ENCODE measurements at regions not wholly inside any gene's neighbourhood (a gene's known extent, or its start where the extent isn't known, plus 50 kb on each side); places are given as distances from the start of the nearest gene placed in this dataset.

DNA sequence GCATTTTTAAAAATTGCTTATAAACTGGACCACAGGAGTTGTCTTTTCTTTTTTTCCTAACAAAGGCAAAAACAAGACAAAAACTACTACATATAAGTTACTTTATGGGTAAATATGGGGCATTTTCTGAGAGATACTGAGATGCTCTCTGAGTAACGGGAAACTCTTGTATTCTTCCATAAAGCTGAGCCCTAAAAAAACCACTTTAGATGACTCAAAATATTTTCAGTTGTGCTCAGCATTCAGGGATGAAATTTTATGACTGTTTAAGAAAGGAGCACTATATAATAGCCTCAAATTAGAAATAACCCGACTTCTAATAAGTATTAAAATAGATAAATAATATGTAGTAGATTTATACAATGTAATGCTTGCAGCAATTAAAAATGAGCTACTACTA lies 644.5 kb downstream of the KCTD16 start:
- no peak for DNase-seq (ENCODE audit: low read depth)

DNA sequence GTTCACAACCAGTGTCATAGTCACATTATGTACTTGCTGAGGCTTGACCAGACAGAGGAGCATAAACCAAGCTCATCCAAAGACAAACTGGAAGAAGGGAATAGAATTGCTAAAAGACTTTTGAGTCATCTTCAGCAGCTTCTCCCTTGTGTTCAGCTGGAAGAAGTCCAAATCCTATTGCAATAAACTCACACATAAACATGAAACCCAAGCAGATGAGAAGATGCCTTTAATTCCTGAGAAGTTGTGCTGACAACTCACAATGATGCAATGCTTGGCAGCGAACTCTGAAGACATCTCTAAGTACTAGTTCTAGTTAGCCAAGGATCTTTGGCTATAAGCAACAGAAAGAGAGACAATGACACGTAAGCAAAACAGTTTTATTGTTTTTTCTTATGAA lies 642.1 kb downstream of the KCTD16 start:
- DNase-seq (ENCODE audit: low read depth), result peak; percentile 99

DNA sequence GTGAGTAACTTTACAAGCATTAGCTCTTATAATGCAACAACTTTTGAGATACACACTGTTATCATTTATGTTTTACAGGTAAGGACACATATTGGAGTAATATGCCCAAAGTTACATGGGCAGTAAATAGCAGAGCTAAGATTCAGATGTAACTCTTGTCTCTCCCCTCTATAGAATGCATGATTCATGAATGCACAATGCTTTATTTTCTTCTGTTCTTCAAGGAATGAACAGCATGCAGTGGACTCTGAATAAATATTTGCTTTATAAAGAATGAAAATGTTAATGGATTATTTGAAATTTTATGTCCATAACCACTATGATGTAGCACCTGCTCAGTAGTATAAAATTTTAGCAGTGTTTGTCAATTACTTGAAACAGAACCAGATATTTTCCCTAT lies 629.5 kb downstream of the KCTD16 start:
- peak; percentile 6 for DNase-seq (ENCODE audit: low read depth)

DNA sequence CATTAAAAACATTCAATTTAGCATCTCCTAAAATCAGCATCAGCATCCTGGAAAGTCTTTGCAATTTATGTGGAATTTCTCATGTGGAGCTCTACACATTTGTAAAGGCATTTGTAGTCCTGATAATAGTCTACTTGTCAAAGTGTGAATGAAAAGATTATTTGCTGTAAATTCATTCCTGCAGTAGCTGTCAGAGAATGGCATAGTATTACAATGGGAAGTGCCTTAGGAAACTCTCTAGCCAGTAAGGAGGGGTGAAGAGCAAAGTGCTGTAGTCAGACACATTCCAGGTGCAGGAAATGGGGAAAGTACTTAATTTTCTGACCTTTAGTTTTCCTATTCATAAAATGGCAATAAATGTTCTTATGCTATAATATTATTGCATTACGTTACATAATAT lies 627.9 kb downstream of the KCTD16 start:
- DNase-seq (ENCODE audit: low read depth), result no peak

DNA sequence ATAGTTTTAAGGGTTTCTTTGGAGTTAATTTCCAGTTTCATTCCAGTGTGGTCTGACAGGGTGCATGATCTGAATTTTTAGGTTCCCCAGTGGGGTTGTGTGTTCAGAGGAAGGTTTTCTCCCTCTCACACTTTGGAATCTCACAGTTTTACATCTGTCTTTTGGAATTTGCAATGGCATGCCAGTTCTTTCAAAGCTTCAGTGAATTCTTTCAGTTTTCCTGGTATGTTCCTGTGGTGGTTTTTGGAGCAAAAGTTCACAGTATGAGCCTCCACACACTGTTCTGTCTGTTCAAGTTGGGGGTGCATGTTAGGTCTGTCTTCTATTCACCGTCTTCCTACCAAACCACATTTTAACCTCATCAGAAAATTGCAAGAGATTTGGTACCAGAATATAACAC lies 624.2 kb downstream of the KCTD16 start:
- DNase-seq (ENCODE audit: low read depth), result peak; percentile 32

DNA sequence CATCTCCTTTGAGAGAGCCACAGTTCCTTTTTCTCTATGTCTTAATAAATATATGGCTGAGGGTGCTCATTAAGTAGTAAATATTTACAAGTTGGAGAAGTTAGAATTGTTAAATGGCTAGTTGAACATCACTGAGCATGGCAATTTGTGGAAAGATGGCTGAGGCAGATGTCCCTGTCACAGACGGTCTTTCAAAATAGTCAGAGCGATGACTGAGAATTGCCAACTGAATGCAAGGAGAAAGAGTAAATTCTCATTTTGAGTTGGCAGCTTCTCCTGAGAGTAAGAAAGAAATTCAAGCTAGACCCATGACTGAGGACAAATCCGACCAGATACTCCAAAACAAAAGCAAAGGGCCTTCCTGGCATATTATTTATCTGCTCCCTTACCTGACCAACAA lies 617.9 kb downstream of the KCTD16 start:
- no peak for DNase-seq (ENCODE audit: low read depth)

DNA sequence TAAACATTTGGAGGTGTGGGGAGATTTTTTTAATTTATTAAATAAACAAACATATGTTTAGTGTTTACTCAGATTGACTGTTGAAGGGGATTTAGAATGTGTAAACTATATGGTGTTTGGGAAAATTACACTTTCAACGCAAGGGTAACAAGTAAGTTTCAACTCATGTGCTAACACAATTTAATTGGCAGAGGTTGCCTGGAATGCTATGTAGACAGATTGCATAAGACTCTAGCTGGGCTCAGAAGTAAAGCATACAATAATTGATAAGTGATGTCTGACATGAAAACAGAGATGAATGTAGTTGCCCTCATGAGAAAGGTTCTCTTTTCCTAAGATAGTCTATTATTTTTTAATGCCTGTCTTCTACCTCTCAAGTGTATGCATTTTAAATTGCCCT lies 617.4 kb downstream of the KCTD16 start:
- no peak for DNase-seq (ENCODE audit: low read depth)

DNA sequence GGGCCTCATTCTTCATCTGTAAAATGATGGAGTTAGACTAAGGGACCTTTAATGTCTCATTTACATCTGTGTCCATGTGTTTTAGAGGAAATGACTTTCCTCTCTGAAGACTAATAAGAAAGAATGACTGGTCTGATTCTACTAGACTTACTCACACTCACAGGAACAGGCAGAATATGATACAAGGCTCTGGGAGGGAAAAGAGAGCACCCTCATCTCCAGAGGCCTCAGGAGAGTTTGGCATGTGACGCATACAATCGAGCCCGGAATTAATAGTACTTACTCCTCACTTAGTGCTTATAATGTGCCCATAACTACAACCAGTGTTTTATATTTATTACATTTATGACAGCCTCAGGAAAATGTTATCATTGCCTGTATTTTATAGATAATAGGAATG lies 608.7 kb downstream of the KCTD16 start:
- no peak for DNase-seq (ENCODE audit: low read depth)

DNA sequence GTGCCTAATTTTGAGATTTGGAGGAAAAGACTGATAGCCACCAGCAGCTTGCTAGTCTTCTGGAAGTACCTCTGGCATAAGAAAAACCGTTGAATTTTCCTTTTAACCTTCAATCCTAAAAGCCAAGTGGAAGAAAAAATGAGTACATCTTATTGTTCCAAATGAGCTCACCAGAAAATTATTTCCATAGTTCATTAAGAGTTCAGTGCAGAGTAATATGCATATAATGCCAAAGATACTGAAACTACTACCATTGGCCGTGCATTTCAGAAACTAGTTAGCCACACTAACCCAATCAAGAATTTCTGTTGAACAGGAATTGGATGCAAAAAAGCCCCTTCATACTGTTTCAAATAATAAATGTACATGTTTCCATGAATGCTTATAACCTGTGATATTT lies 607.9 kb downstream of the KCTD16 start:
- DNase-seq (ENCODE audit: low read depth), result peak; percentile 7

DNA sequence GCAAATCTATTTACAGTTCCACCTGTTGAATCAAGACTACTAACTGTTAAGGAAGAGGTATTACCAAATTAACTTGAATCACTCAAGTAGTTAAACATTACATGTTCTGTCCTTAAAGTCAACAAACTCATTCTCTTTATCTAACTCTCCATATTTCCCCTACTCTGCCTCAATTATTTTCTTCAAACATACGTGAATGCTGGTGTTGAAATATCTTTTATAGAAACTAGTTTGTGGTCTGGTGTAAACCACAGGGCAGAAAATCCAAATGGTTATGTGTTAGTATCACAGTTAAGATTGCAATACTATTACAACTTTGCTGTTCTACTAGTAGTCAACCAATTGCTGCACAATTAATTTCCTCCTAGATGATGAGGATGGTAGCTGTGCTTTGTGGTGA lies 603.5 kb downstream of the KCTD16 start:
- no peak for DNase-seq (ENCODE audit: low read depth)

DNA sequence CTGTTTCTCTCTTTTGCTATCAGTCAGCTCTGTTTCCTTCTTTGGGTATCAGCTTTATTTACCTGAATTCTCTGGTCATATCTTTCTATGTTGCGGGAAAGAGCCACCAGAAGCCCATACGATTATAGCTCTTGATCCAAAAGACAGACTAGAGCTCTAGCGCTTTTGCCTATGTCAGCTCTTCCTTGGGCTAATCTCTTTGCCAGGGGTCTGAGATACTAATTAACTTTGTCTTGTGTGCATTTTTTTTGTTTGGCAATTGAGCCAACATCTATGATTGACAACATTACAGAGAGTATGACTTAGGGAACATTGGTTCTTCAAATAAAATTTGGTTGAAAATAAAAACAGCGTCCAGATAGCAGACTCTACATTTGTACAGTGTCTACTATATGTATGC lies 603.0 kb downstream of the KCTD16 start:
- no peak for DNase-seq (ENCODE audit: low read depth)

DNA sequence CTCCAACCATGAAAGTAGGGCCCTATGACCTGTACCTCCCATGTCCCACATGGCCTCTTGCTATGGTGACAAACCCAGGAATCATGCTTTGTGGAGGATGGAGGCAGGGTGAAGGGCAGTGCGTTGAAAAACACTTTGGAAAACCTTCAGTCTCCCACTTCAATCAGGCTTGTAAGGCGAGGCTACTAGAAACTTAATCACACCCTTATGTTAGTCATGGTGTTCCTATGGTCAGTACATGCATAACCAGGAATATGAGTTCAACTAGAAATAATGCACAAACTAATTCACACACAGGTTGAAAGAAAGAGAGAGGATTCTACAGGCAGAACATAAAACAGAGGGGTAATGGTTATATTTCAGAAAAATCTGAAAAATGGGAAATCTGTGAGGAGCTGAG lies 601.1 kb downstream of the KCTD16 start:
- no peak for DNase-seq (ENCODE audit: low read depth)

DNA sequence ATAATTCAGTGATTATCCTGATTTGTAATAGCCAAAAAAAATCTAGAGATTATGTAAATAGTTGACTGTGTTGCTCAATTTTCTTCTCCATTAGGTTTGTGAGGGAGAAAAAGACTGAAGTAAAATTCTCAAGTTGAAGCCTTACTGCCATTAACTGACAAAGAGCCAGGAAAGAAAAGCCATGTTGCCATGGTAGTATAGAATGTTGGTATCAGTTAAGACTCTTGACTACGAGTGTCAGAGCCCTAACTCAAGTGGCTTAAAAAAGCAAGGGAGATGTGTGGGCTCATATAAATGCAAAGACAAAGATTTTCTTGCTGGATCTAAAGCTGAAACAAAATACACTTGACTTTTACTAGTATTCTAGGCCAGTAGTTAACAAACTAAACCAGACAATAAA lies 571.7 kb downstream of the KCTD16 start:
- DNase-seq (ENCODE audit: low read depth), result no peak

DNA sequence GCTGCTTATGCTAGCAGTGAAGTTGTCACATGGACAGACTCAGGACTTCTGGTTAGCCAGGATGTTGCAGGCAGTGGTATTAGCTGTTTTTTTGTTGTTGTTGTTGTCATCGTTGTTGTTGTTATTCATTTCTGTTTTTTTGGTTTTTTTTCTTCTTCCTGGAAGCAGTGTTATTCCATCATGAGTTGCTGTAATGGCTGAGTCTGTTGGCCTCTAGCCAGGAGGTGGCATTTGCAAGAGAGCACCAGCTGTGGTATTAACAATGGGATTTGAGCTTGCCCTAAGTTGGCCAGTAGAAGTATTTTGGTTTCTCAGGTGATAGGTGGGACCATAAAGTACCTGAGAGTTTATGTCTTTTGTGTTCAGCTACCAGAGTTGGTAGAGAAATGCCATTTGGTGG lies 561.1 kb downstream of the KCTD16 start:
- DNase-seq (ENCODE audit: low read depth), result no peak

DNA sequence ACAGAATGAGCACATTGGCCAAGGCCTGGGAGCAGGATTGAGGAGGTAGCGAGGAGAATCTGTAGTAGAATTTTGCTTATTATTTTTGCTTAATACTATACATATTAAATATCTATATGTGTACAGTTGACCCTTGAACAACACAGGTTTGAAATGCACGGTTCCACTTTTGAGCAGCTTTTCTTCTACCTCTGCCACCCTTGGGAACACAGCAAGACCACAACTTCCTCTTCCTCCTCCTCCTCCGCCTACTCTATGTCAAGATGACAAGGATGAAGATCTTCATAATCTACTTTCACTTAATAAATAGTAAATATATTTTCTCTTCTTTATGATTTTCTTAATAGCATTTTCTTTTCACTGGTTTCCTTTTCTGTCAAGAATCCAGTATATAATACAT lies 541.4 kb downstream of the KCTD16 start:
- DNase-seq (ENCODE audit: low read depth), result no peak

DNA sequence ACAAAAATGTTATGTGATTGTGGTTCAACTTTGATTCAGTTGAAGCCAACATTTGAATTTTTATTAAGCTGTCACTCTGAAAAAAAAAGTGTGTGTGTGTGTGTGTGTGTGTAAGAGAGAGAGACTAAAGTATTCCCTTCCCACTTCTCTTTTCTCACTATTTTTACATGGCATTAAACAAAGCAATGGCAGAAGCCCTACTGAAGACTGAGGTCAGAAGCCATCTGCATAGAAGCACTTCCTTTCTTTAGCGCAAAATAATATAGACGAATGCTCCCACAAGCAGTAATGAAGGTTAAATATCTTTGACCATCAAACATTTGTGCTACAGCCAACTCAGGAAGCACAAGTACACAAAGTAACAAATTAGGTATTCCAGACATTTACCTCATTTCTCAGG lies 540.5 kb downstream of the KCTD16 start:
- DNase-seq (ENCODE audit: low read depth), result no peak

DNA sequence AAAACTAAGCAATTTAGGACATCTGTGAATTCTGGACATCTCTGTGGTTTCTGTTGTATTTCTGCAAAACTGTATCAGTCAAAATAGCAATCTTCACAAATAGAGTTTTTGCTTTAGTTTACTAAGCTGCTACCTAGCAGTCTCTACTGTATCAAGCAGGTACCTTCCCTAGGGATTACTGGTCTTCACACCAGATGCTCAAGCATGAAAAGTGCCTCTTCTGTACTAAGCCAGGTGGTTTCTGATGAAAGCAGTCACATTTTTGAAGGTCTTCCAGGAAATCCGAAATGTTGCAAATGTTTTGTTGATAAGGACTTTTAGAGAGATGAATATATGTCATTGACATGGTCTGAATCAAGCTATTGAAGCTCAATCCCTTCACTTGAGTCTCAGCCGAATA lies 540.0 kb downstream of the KCTD16 start:
- DNase-seq (ENCODE audit: low read depth), result no peak

DNA sequence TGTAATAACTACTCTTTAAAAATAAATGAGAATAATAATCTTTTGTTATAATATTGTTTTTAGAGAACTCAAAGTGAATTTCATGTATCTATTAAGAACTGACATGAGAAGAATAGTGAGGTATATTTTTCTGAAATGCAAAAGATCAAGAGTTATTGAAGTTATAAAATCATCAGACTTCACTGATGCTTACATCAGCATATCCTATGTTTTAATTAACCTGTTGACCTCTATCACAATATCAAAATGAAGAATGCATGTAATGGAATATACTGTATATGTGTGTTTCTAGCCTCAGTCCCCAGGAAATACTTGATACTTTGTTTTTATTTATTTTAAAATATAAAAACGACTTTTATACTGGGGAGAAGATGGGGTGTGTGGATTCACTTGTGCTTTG lies 533.1 kb downstream of the KCTD16 start:
- no peak for DNase-seq (ENCODE audit: low read depth)

DNA sequence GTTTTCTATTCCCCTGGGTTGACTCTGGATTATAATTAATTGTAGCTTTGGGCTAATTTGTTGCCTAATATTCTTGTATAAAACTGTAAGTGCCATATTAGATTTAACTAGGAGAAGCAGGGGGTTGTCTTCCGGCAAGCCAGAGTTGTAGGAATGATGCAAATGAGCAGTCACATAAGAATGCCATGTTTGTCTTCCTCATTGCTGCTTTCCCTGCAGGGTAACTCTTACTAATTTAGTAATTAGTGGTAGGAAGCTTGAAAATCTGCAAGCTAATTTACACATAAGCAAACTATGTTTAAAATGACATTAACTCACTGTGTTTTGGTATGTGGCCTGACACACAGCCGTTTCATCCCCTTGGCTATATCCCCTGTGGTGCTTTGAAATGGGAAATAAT lies 527.8 kb downstream of the KCTD16 start:
- DNase-seq (ENCODE audit: low read depth), result peak; percentile 24

DNA sequence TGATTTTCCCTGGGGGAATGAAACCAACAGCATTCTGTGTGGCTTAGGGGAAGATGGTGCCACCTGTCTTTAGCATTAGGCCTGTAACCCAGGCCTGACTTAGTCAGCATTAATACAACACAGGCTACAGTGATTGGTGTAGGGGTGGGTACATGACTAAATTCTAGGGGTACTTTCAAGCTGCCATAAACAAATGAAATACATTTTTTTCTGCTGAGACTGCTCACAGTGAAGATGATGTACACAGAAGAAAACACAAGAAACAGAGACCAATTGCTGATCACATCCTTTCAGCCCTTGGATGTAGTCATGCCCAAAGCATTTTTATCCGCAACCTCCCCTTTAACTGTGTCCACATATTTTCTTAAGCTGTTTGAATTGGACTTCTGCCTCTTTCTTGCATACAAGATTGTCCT lies 527.2 kb downstream of the KCTD16 start:
- peak; percentile 96 for DNase-seq (ENCODE audit: low read depth)

DNA sequence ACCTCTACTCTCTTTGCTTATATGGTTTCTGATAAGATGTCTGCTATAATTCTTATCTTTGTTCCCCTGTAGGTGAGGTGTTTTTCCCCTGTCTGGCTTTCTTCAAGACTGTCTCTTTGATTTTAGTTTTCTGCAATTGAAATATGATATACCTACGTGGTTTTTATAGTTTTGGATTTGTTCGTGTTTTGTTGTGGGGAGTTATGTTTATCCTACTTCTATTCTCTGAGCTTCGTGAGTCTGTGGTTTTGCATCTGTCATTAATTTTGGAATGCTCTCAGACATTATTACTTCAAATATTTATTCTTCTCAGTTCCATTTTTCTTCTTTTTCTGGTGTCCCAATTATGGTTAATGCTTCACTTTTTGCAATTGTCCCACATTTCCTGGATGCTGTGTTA lies 521.3 kb downstream of the KCTD16 start:
- DNase-seq (ENCODE audit: low read depth), result no peak

DNA sequence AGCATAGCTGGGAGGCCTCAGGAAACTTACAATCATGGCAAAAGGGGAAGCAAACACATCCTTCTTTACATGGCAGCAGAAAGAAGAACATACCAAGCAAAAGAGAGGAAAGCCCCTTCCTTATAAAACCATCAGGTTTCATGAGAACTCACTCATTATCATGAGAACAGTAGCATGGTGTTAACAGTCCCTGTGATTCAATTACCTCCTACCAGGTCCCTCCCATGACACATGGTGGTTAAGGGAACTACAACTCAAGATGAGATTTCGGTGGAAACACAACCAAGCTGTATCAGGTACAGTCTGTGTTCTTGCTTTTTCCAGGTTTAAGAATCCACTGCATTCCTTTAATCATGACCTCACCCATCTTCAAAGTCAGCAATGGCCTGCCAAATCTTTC lies 514.2 kb downstream of the KCTD16 start:
- DNase-seq (ENCODE audit: low read depth), result no peak

DNA sequence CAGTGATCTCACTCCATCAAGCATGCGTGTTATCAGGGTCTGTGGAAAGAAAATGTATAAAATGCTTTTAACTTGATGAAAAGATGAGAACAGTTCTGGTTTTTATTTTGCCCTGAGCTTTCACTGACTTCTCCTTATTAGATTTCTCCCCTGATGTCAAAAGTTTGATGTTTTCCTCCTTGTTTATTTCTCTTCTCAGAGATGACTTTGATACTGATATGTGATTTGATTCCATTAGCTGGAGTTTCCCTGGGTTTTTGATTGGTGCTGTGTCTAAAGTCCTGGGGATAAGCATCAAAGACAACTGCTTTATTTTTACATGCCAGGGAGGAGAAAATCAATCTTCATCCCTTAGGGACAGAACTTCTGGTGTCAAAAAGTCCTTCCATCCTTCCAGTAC lies 510.0 kb downstream of the KCTD16 start:
- DNase-seq (ENCODE audit: low read depth), result no peak

DNA sequence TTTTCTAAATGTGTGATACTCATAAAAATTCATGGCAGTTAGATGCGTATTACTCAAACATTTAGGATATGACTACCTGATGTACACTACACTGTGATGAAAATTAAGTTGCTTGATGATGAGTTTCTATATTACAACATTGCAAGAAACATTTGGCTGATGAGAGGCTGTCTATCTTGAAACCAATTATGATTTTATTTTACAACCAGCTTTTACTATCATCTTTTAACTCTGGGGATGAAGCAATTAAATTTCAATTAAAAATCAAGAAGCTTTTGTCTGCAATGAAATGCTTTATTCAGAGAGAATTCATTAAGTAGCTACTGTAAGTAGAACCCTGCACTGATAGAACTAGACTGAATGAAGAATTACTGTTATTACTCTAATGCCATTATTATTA lies 500.4 kb downstream of the KCTD16 start:
- DNase-seq (ENCODE audit: low read depth), result no peak

DNA sequence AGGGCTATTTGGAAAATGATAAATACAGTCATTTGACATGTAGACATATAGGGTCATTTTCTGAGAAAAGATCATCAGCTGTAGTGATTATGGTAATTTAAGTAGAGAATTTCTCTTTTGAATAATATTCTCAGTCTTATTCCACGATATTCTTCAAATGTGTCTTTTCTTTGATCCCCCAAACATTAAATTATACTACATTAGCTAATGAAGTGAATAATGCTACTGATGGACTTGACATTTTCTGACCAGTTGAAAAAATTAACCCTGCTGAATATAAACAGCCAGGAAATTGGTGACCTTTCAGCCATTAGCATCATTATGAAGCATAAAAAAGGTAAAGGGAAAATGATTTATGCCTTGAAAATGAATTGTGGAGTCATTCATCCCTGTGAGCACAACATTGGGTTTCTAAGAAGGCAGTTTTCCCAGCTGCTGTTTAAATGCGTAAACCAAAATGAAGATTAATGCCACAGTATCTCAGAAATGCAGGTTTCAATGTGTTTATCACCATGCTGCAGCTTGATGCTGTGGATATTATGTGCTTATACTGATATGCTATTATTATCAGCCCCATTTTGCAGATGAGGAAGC lies 489.1 kb downstream of the KCTD16 start:
- no peak for DNase-seq (ENCODE audit: low read depth)

Data from iris pigment epithelial cell (primary cell).